Immature natural killer cell (primary cell): ENCODE measurements at regions not wholly inside any gene's neighbourhood (a gene's known extent, or its start where the extent isn't known, plus 50 kb on each side); places are given as distances from the start of the nearest gene placed in this dataset.

Experiments
- DNase-seq, 3 donors: peaks; one replicate each; pipeline ENCODE4 v3.0.0; 2022; ENCODE audit warnings: mixed read lengths in 1 of 3
- H3K27ac Mint-ChIP-seq, 6 donors: one replicate each; pipeline ENCODE4 v1.8.0; 2020; ENCODE audit warnings: mixed read lengths in 6 of 6, mild to moderate bottlenecking in 5 of 6, inconsistent platforms in 4 of 6, moderate library complexity in 3 of 6
- H3K27me3 Mint-ChIP-seq, 3 donors: one replicate each; pipeline ENCODE4 v1.8.0; 2020 to 2021; ENCODE audit warnings: low read depth in 3 of 3, mild to moderate bottlenecking in 3 of 3, mixed read lengths in 3 of 3, moderate library complexity in 3 of 3, inconsistent platforms in 1 of 3
- H3K36me3 Mint-ChIP-seq, 3 donors: one replicate each; pipeline ENCODE4 v1.8.0; 2020; ENCODE audit warnings: mixed read lengths in 3 of 3, inconsistent platforms in 2 of 3, mild to moderate bottlenecking in 2 of 3
- H3K4me1 Mint-ChIP-seq, 2 donors: one replicate each; pipeline ENCODE4 v1.8.0; 2020; ENCODE audit warnings: inconsistent platforms in 2 of 2, mild to moderate bottlenecking in 2 of 2, mixed read lengths in 2 of 2, moderate library complexity in 1 of 2
- H3K4me3 Mint-ChIP-seq, 5 donors: one replicate each; pipeline ENCODE4 v1.8.0; 2020; ENCODE audit warnings: mild to moderate bottlenecking in 5 of 5, mixed read lengths in 5 of 5, inconsistent platforms in 3 of 5, moderate library complexity in 3 of 5
- H3K9me3 Mint-ChIP-seq, 6 donors: one replicate each; pipeline ENCODE4 v1.8.0; 2020; ENCODE audit warnings: mild to moderate bottlenecking in 6 of 6, mixed read lengths in 6 of 6, inconsistent platforms in 4 of 6, moderate library complexity in 3 of 6

DNA sequence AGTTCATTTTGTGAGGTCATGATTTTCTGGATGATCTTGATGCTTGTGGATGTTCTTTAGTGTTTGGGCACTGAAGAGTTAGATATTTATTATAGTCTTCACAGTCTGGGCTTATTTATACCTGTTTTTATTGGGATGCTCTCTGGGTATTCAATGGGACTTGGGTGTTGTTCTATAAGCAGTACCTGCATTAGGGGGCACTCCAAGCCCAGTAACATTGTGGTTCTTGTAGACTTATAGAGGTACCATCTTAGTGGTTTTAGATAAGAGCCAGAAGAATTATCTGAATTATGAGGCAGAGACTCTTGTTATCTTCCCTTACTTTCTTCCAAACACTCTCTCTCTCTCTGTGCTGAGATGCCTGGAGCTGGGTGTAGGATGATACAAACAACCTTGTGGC lies 470.0 kb downstream of the PIK3C3 start:
- Mint-ChIP-seq H3K9me3 (peaks cover 9 to 26% (median 18%) of the 10 kb centered on the region in 6 donors), H3K27ac (no peak overlapping the region)

DNA sequence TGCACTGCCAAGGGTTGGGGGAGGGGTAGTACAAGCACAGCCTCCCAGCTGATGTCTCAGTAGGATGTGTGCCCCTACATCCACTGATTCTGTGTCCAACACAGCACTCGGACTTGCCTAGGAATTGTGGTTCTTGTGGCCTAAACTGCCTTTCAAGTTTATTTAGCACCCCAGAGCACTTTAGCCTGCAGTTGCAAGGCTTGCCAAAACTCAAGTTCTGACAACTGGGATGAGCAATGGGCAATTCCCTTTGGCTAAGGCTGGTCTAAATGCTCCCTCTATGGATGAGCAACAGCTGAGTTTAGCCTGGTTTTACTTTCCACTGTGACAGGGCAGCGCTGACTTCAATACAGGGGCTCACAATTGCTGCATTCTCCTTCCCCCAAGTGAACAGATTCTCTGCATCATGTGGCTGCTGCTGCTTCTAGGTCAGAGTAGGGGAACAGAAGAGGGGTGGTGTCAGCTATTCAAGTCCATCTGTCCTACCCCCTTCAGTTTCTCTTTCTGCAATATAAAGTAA lies 471.5 kb downstream of the PIK3C3 start:
- Mint-ChIP-seq H3K4me3 (no peak overlapping the region), H3K9me3 (peaks cover 9 to 24% (median 16%) of the 10 kb centered on the region in 6 donors), H3K36me3 (no peaks in the 10 kb centered on the region), H3K4me1 (no peaks in the 10 kb centered on the region), H3K27me3 (peaks cover 0 to 3% (median 0%) of the 10 kb centered on the region in 3 donors), H3K27ac (no peak overlapping the region)
- no peak for DNase-seq

More for the DNA sequence above, 470.0 kb downstream of the PIK3C3 start:
- Mint-ChIP-seq H3K36me3 (no peaks in the 10 kb centered on the region), H3K4me1 (no peaks in the 10 kb centered on the region), H3K4me3 (no peak overlapping the region), H3K27me3 (peaks cover 0 to 4% (median 0%) of the 10 kb centered on the region in 3 donors)
- no peak for DNase-seq

DNA sequence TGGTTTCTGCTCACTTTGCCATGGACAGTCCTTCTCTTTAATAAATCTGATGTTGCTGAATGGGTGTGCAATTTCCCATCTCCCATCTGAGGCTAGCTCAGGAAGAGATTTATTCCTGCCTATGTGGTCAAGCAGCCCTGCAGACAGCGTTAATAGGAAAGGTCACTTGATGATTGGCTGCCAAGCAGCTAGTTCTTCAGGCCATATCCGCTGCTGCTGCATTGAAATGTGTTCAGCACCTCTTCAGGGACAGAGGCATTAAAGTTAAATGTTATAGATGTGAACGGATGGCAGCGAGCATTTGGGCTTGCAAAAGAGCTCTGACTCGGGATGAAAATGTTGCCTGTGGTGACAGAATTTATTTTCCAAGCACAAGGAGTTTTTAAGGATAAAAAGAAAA lies 474.2 kb downstream of the PIK3C3 start:
- H3K9me3 Mint-ChIP-seq, result peaks cover 6 to 24% (median 15%) of the 10 kb centered on the region in 6 donors
- no peak overlapping the region for H3K27ac Mint-ChIP-seq
- no peak overlapping the region for H3K4me3 Mint-ChIP-seq
- no peaks in the 10 kb centered on the region for H3K36me3 Mint-ChIP-seq
- peaks cover 0 to 3% (median 0%) of the 10 kb centered on the region in 3 donors for H3K27me3 Mint-ChIP-seq
- DNase-seq, result no peak
- H3K4me1 Mint-ChIP-seq, result no peaks in the 10 kb centered on the region

DNA sequence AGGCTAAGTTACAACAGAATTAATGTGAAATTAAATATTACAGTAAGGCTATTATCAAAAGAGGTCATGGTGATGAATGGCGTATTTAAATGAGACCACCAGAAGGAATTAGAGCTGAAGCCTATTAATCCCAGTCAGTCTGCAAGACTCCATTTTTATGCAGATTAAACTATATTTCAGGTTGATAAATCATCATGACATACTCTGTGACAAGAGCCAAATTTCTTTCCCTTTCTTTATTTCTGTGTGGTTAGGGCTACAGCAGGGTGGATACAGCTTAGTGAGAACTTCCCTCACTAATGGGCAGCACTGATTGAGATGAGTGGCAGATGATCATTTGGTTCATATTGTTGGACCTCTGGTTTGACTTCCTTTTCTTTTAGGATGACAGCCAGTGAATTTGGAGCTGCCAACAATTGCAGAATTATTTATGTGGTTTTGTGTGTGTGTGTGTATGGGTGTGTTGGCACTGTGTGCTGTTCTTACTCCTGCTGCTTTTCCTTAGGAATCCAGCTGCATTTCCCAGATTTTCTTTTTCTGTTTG lies 481.3 kb downstream of the PIK3C3 start:
- H3K27ac Mint-ChIP-seq, result no peak overlapping the region
- no peak for DNase-seq

DNA sequence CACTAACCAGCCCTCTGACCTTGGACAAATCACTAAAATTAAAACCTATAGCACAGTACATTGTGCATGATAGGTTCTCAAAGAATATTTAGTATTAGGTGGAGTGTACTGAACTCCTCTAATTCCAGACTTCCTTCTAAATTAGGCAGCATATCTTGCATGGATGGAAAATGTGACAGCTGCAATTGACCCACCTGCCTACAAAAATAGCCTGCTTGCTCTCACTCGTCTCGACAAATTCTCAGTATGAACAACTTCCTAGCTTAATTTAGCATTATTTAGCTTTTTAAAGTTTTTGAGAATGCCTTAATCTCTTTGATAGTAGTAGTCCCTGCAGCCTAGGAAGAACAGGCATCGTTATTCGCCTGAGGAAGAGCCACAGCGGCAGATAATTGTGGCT lies 482.0 kb downstream of the PIK3C3 start:
- no peaks in the 10 kb centered on the region for H3K36me3 Mint-ChIP-seq
- H3K27ac Mint-ChIP-seq, result no peak overlapping the region
- H3K27me3 Mint-ChIP-seq, result peaks cover 0 to 1% (median 0%) of the 10 kb centered on the region in 3 donors
- H3K4me3 Mint-ChIP-seq, result no peak overlapping the region
- no peaks in the 10 kb centered on the region for H3K4me1 Mint-ChIP-seq
- no peak for DNase-seq
- peaks cover 0 to 24% (median 5%) of the 10 kb centered on the region in 6 donors for H3K9me3 Mint-ChIP-seq

More for the DNA sequence above, 481.3 kb downstream of the PIK3C3 start:
- Mint-ChIP-seq H3K27me3 (peaks cover 0 to 1% (median 0%) of the 10 kb centered on the region in 3 donors), H3K9me3 (peaks cover 1 to 22% (median 3%) of the 10 kb centered on the region in 6 donors), H3K4me3 (no peak overlapping the region), H3K36me3 (no peaks in the 10 kb centered on the region), H3K4me1 (no peaks in the 10 kb centered on the region)

DNA sequence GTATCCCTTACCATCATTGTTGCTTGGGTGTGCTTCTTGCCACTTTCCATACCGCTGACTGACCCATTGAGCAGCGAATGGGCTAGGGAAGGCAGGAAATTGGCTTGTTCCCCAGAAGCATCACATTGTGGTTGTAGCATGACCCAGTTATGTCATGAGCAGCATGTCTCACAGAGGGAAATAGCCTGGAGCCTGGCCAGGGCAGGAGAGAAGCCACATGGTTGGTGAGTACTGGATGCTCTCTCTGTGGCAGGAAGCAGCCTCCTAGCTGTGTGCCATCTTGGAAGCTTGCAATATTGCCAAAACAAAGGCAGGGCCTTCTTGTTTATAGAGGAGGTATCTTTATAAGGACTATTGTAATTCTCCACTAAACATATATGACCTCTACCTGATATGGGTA lies 482.6 kb downstream of the PIK3C3 start:
- no peak for DNase-seq
- H3K4me3 Mint-ChIP-seq, result no peak overlapping the region
- peaks cover 0 to 1% (median 0%) of the 10 kb centered on the region in 3 donors for H3K27me3 Mint-ChIP-seq
- peaks cover 2 to 31% (median 7%) of the 10 kb centered on the region in 6 donors for H3K9me3 Mint-ChIP-seq
- H3K4me1 Mint-ChIP-seq, result no peaks in the 10 kb centered on the region
- no peak overlapping the region for H3K27ac Mint-ChIP-seq
- no peaks in the 10 kb centered on the region for H3K36me3 Mint-ChIP-seq

DNA sequence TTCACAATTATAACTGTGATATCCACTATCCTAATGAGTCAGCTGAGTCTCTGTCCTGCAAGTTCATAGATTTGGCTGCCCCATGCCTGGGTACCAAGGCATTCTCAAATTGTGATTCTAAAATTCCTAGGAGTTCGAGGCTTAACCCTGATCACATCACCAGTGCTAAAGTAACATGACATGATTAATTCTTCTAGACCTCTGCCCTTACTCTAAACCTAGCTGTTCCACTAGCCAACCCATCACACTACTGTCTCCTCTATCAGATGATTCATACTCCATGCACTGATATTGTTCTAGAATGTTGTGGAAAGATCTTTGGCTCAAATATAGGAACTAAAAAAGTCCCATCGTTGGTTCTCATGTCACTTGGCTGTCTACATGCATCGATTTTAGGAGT lies 487.6 kb downstream of the PIK3C3 start:
- Mint-ChIP-seq H3K4me1 (no peaks in the 10 kb centered on the region), H3K27me3 (peaks cover 0 to 2% (median 0%) of the 10 kb centered on the region in 3 donors), H3K36me3 (no peaks in the 10 kb centered on the region), H3K4me3 (no peak overlapping the region), H3K9me3 (peaks cover 4 to 45% (median 25%) of the 10 kb centered on the region in 6 donors), H3K27ac (no peak overlapping the region)
- no peak for DNase-seq

DNA sequence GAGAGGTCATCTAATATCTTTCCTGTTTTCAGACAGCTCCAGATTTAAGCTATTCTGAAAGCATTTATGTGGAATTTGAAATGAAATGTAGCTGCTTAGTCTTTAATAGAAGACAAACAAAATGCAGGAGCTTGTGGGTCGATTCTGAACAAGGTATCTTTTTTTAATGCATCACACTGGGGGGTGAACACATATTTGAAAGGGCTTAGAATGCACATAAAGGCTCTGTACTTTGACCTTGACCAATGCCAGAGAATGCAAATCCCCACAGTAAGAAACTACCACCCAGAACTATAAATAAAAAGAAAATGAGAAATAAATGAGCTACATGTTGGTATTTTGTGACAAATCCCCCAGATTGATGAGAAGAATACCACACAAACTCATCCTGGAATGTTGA lies 489.3 kb downstream of the PIK3C3 start:
- H3K4me3 Mint-ChIP-seq, result no peak overlapping the region
- no peaks in the 10 kb centered on the region for H3K36me3 Mint-ChIP-seq
- H3K9me3 Mint-ChIP-seq, result peaks cover 6 to 49% (median 26%) of the 10 kb centered on the region in 6 donors
- H3K27ac Mint-ChIP-seq, result no peak overlapping the region
- H3K4me1 Mint-ChIP-seq, result no peaks in the 10 kb centered on the region
- no peak for DNase-seq
- peaks cover 0 to 2% (median 0%) of the 10 kb centered on the region in 3 donors for H3K27me3 Mint-ChIP-seq

DNA sequence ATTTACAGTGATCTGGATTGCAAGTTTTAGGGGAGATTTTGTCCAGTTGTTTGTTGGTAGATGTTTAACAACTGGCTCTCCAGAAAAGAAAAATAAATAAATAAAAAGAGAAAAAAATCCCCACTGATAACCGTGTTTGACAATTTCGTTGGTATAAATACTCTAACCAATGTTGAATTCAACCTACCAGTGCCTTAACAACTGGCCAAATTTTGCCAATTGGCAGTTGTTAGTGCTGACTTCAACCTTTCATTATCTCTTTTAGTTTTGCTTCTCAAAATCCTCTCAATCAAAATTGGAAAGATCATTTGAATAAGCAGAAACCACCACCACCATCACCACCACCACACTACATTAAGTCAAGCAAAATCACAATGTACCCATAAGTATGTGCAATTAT lies 490.3 kb downstream of the PIK3C3 start:
- Mint-ChIP-seq H3K27ac (no peak overlapping the region), H3K9me3 (peaks cover 6 to 52% (median 26%) of the 10 kb centered on the region in 6 donors), H3K27me3 (peaks cover 0 to 2% (median 0%) of the 10 kb centered on the region in 3 donors), H3K4me3 (no peak overlapping the region), H3K4me1 (no peaks in the 10 kb centered on the region), H3K36me3 (no peaks in the 10 kb centered on the region)
- DNase-seq, result no peak

DNA sequence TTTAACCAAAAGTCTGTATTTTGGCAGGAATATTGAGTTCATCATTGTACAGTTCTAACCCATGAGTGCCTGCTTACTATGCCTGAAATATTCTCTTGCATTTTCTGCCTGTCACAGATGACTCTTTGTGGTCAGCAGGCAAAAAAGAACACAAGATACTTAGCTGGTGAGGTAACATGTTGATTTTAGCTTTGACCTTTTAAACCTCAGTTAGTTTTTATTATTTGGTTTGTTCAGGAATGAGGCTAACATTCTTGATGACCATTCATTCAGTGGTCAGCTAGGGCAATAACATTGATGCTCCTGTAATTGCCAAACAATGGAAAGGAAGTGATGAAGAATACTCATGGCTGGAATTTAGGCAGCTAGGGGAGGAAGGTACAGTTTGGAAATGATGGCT lies 491.2 kb downstream of the PIK3C3 start:
- Mint-ChIP-seq H3K27me3 (peaks cover 0 to 2% (median 0%) of the 10 kb centered on the region in 3 donors), H3K4me1 (no peaks in the 10 kb centered on the region), H3K27ac (no peak overlapping the region), H3K36me3 (no peaks in the 10 kb centered on the region), H3K4me3 (no peak overlapping the region), H3K9me3 (peaks cover 10 to 51% (median 26%) of the 10 kb centered on the region in 6 donors)
- DNase-seq, result no peak

DNA sequence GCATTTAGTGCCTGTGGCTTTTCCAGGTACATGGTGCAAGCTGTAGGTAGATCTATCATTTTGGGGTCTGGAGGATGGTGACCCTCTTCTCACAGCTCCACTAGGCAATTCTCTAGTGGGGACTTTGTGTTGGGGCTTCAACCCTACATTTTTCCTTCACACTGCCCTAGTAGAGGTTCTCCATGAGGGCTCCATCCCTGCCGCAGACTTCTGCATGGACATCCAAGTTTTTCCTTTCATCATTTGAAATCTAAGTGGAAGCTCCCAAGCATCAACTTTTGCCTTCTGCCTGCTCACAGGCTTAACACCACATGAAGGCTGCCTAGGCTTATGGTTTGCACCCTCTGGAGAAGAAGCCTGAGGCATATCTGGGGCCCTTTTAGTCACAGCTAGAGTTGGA lies 492.7 kb downstream of the PIK3C3 start:
- H3K27ac Mint-ChIP-seq, result no peak overlapping the region
- H3K27me3 Mint-ChIP-seq, result peaks cover 0 to 2% (median 0%) of the 10 kb centered on the region in 3 donors
- H3K9me3 Mint-ChIP-seq, result peaks cover 12 to 52% (median 24%) of the 10 kb centered on the region in 6 donors
- H3K4me1 Mint-ChIP-seq, result no peaks in the 10 kb centered on the region
- DNase-seq, result no peak
- H3K4me3 Mint-ChIP-seq, result no peak overlapping the region
- H3K36me3 Mint-ChIP-seq, result no peaks in the 10 kb centered on the region

DNA sequence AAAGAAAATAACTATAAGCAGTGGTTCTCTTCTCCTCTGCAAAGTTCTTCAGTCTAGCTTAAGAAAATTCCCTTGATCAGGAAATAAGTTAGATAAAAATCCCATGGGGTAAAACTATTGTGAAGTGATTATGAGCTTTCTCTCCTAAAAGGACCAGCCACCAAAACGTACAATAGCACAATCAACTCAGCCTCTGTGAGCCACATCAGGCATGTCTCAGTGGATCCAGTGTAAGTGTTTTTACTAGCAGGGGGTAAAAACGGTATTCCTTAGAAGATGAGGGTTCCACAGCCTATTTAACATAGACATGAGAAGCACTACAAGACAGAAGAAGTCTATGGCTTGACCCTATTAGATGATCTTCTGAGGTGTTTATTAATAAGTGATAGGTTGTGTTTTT lies 503.2 kb downstream of the PIK3C3 start:
- no peak for DNase-seq
- H3K4me1 Mint-ChIP-seq, result no peaks in the 10 kb centered on the region
- no peak overlapping the region for H3K4me3 Mint-ChIP-seq
- H3K27me3 Mint-ChIP-seq, result peaks cover 0 to 1% (median 0%) of the 10 kb centered on the region in 3 donors
- H3K9me3 Mint-ChIP-seq, result peaks cover 2 to 17% (median 5%) of the 10 kb centered on the region in 6 donors
- H3K36me3 Mint-ChIP-seq, result no peaks in the 10 kb centered on the region
- no peak overlapping the region for H3K27ac Mint-ChIP-seq

DNA sequence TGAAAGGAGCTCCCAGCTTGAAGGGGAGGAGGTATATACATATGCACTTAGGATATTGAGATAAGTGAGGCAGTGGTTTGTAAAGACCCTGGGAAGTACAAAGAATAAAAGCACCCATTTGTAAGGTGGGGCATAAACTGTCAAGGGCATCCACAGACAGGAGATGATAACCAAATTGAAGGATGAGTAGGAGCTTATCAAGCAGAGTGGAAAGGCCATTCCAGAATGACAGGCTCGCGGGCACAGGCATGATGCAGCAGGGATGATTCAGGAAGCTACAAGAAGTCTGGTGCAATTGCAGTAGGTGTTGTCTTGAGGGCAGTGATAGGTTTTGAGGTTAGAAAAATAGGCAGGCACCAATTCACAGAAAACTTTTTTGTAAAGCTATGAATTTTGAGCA lies 504.8 kb downstream of the PIK3C3 start:
- peaks cover 0 to 1% (median 0%) of the 10 kb centered on the region in 3 donors for H3K27me3 Mint-ChIP-seq
- no peak for DNase-seq
- H3K9me3 Mint-ChIP-seq, result peaks cover 0 to 12% (median 3%) of the 10 kb centered on the region in 6 donors
- no peaks in the 10 kb centered on the region for H3K4me1 Mint-ChIP-seq
- no peak overlapping the region for H3K27ac Mint-ChIP-seq
- no peak overlapping the region for H3K4me3 Mint-ChIP-seq
- no peaks in the 10 kb centered on the region for H3K36me3 Mint-ChIP-seq

DNA sequence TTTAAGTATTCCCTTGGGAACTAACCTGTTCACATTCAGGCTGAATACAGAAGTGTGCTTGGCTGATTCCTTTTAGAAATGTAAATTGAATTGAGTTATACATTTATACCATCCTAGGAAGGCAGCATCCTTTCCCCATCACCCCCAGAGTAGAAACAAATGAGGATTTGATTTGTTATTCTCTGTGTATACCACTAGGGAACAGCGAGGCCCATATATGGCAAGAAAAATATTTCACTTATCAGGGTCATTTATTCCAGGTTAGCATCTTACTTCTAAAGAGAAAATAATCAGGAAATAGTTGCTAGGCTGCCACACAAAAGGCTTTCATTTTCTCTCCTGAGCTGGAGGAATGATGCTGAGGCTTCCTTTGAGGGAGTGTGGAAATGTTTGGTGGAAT lies 516.9 kb downstream of the PIK3C3 start:
- Mint-ChIP-seq H3K27ac (no peak overlapping the region), H3K4me1 (no peaks in the 10 kb centered on the region), H3K27me3 (no peaks in the 10 kb centered on the region), H3K36me3 (no peaks in the 10 kb centered on the region), H3K9me3 (peaks cover 0 to 20% (median under 1%) of the 10 kb centered on the region in 6 donors), H3K4me3 (no peak overlapping the region)
- no peak for DNase-seq

DNA sequence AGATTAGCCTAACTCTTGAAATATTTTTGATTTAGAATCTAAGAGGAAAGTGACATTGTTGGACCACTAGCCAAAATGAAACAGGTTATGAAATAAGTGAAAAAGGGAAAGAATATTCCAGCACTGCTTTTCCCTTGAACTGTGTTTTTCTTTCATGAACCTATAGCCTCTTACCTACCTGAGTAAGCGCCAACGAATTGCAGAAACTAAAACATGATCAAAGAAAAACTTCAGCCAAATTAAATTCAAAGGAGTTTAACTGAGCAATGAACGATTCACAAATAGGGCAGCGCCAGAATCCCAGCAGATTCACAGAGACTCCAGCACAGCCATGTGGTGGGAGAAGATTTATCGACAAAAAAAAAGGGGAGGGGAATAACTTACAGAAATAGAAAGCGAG lies 518.6 kb downstream of the PIK3C3 start:
- Mint-ChIP-seq H3K27me3 (no peaks in the 10 kb centered on the region), H3K4me3 (no peak overlapping the region), H3K4me1 (no peaks in the 10 kb centered on the region), H3K9me3 (peaks cover 0 to 27% (median 2%) of the 10 kb centered on the region in 6 donors), H3K36me3 (no peaks in the 10 kb centered on the region), H3K27ac (no peak overlapping the region)
- DNase-seq, result no peak
